ENCODE measurements at regions not wholly inside any gene's neighbourhood (a gene's known extent, or its start where the extent isn't known, plus 50 kb on each side); places are given as distances from the start of the nearest gene placed in this dataset.

- Histone ChIP-seq H3K36me3 (ENCODE audit: insufficient read depth, low read length) (no peaks in the 10 kb centered on the region), H3K9me3 (ENCODE audit: insufficient read depth, low read depth, low read length) (no peaks in the 10 kb centered on the region), H4K20me1 (ENCODE audit: insufficient read depth, low read length) (no peaks in the 10 kb centered on the region), H3K4me2 (ENCODE audit: low read length) (no peak overlapping the region), H3K79me2 (ENCODE audit: insufficient read depth, low read length) (no peaks in the 10 kb centered on the region), H3K27ac (ENCODE audit: low read depth, low read length) (no peak overlapping the region), H3K9ac (ENCODE audit: low read length) (no peak overlapping the region), H3K4me3 (ENCODE audit: insufficient read depth, low read depth, low read length) (no peak overlapping the region), H2AFZ (ENCODE audit: low read depth, low read length) (no peak overlapping the region), H3K4me1 (ENCODE audit: insufficient read depth, low read length) (peaks cover 20% of the 10 kb centered on the region), H3K27me3 (ENCODE audit: insufficient read depth, low read length) (no peaks in the 10 kb centered on the region)
- peaks cover 2% of the 10 kb centered on the region for H3K9me3 Mint-ChIP-seq (ENCODE audit: unreplicated experiment)
- peaks cover 2% of the 10 kb centered on the region for H3K27me3 Mint-ChIP-seq (ENCODE audit: low read depth, unreplicated experiment)
- FAIRE-seq (no peak), DNase-seq (ENCODE audit: low read depth) (no peak)
- H3K4me1 Mint-ChIP-seq (ENCODE audit: low read depth, unreplicated experiment) = peaks cover 13% of the 10 kb centered on the region
- H3K4me3 Mint-ChIP-seq (ENCODE audit: unreplicated experiment) = no peak overlapping the region
- no peak for TF ChIP-seq CTCF (IDR thresholded peaks at IDR 0.05; ENCODE audit: insufficient read depth, low read depth, low read length)
- no peak for TF ChIP-seq EZH2 (IDR thresholded peaks at IDR 0.05; ENCODE audit: insufficient read depth, low read length)
- H3K27ac Mint-ChIP-seq (ENCODE audit: unreplicated experiment) = no peak overlapping the region
- H3K36me3 Mint-ChIP-seq (ENCODE audit: low read depth, unreplicated experiment) = no peaks in the 10 kb centered on the region
These were observed 51.9 kb upstream of the TMEM163 start for GRCh38 chr2:134770702-134771101.

DNA sequence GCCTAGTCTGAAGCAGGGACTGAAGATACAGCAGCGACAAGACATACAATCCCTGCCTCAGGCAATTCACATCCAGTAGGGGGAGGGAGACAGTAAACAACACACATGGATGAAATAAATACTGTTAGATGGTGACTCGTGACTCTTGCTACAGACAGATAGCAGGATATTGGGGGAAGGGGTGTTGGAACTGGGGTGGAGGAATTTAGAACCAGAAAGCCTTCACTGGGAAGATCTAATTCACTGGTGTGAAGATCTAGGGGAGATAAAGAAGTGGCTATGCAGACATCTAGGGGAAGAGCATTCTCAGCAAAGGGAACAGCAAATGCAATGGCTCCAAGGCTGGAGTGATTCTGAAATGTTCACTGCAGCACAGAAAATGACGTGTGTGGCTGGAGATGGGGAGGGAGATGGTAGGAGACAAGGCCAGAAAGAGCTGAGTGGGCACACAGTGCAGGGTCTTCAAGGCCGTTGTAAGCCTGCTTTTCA lies 52.6 kb upstream of the TMEM163 start:
- Histone ChIP-seq H3K9ac (ENCODE audit: low read length) (no peak overlapping the region), H4K20me1 (ENCODE audit: insufficient read depth, low read length) (no peaks in the 10 kb centered on the region), H2AFZ (ENCODE audit: low read depth, low read length) (no peak overlapping the region), H3K4me1 (ENCODE audit: insufficient read depth, low read length) (peaks cover 20% of the 10 kb centered on the region), H3K79me2 (ENCODE audit: insufficient read depth, low read length) (no peaks in the 10 kb centered on the region), H3K4me2 (ENCODE audit: low read length) (no peak overlapping the region), H3K4me3 (ENCODE audit: insufficient read depth, low read depth, low read length) (no peak overlapping the region), H3K36me3 (ENCODE audit: insufficient read depth, low read length) (no peaks in the 10 kb centered on the region), H3K27me3 (ENCODE audit: insufficient read depth, low read length) (no peaks in the 10 kb centered on the region), H3K27ac (ENCODE audit: low read depth, low read length) (no peak overlapping the region), H3K9me3 (ENCODE audit: insufficient read depth, low read depth, low read length) (no peaks in the 10 kb centered on the region)
- Mint-ChIP-seq H3K9me3 (ENCODE audit: unreplicated experiment) (peaks cover 2% of the 10 kb centered on the region), H3K27me3 (ENCODE audit: low read depth, unreplicated experiment) (peaks cover 6% of the 10 kb centered on the region), H3K36me3 (ENCODE audit: low read depth, unreplicated experiment) (no peaks in the 10 kb centered on the region), H3K4me1 (ENCODE audit: low read depth, unreplicated experiment) (peaks cover 13% of the 10 kb centered on the region), H3K27ac (ENCODE audit: unreplicated experiment) (no peak overlapping the region), H3K4me3 (ENCODE audit: unreplicated experiment) (no peak overlapping the region)
- FAIRE-seq (no peak), DNase-seq (ENCODE audit: low read depth) (no peak)
- TF ChIP-seq EZH2 (IDR thresholded peaks at IDR 0.05; ENCODE audit: insufficient read depth, low read length) (no peak), CTCF (IDR thresholded peaks at IDR 0.05; ENCODE audit: insufficient read depth, low read depth, low read length) (no peak)

GRCh38 chr2:134772493-134773169 lies 53.8 kb upstream of the TMEM163 start:
- DNase-seq (ENCODE audit: low read depth) (no peak), FAIRE-seq (no peak)
- no peaks in the 10 kb centered on the region for H3K27me3 ChIP-seq (ENCODE audit: insufficient read depth, low read length)
- H2AFZ ChIP-seq (ENCODE audit: low read depth, low read length) = no peak overlapping the region
- no peak for TF ChIP-seq EZH2 (IDR thresholded peaks at IDR 0.05; ENCODE audit: insufficient read depth, low read length)
- TF ChIP-seq CTCF (IDR thresholded peaks at IDR 0.05; ENCODE audit: insufficient read depth, low read depth, low read length) = no peak
- no peak overlapping the region for H3K27ac ChIP-seq (ENCODE audit: low read depth, low read length)
- Mint-ChIP-seq H3K27me3 (ENCODE audit: low read depth, unreplicated experiment) (peaks cover 14% of the 10 kb centered on the region), H3K4me1 (ENCODE audit: low read depth, unreplicated experiment) (peaks cover 13% of the 10 kb centered on the region), H3K4me3 (ENCODE audit: unreplicated experiment) (no peak overlapping the region), H3K27ac (ENCODE audit: unreplicated experiment) (no peak overlapping the region), H3K9me3 (ENCODE audit: unreplicated experiment) (no peaks in the 10 kb centered on the region), H3K36me3 (ENCODE audit: low read depth, unreplicated experiment) (no peaks in the 10 kb centered on the region)
- peaks cover 20% of the 10 kb centered on the region for H3K4me1 ChIP-seq (ENCODE audit: insufficient read depth, low read length)
- no peaks in the 10 kb centered on the region for H3K79me2 ChIP-seq (ENCODE audit: insufficient read depth, low read length)
- no peak overlapping the region for H3K9ac ChIP-seq (ENCODE audit: low read length)
- H3K4me3 ChIP-seq (ENCODE audit: insufficient read depth, low read depth, low read length) = no peak overlapping the region
- no peak overlapping the region for H3K4me2 ChIP-seq (ENCODE audit: low read length)
- H3K36me3 ChIP-seq (ENCODE audit: insufficient read depth, low read length) = no peaks in the 10 kb centered on the region
- H4K20me1 ChIP-seq (ENCODE audit: insufficient read depth, low read length) = no peaks in the 10 kb centered on the region
- H3K9me3 ChIP-seq (ENCODE audit: insufficient read depth, low read depth, low read length) = no peaks in the 10 kb centered on the region
